ENCODE measurements at regions not wholly inside any gene's neighbourhood (a gene's known extent, or its start where the extent isn't known, plus 50 kb on each side); places are given as distances from the start of the nearest gene placed in this dataset.

- TF ChIP-seq CTCF (IDR thresholded peaks at IDR 0.05): no peak
- no peak for TF ChIP-seq ZFX (IDR thresholded peaks at IDR 0.05; ENCODE audit: borderline replicate concordance)
Measured at GRCh38 chr12:127962303-127962702, 304.7 kb upstream of the TMEM132C start.
